ENCODE measurements at regions not wholly inside any gene's neighbourhood (a gene's known extent, or its start where the extent isn't known, plus 50 kb on each side); places are given as distances from the start of the nearest gene placed in this dataset.

GRCh38 chr4:108411836-108412235, 208.5 kb upstream of the RPL34 start:
- TF ChIP-seq CTCF (IDR thresholded peaks at IDR 0.05): no peak
- TF ChIP-seq POLR2A (IDR thresholded peaks at IDR 0.05): no peak
- no peak for TF ChIP-seq POLR2AphosphoS5 (IDR thresholded peaks at IDR 0.05)

Measured in prostate gland (tissue), 2 donors.